Mesenchymal stem cell (in vitro differentiated cells and primary cell): ENCODE measurements at regions not wholly inside any gene's neighbourhood (a gene's known extent, or its start where the extent isn't known, plus 50 kb on each side); places are given as distances from the start of the nearest gene placed in this dataset.

Experiments
- DNase-seq: peaks from one replicate; pipeline ENCODE4 v3.0.0-alpha.2; 2013
- H2AFZ ChIP-seq: one replicate; pipeline ENCODE4 v1.6.1; 2013; ENCODE audit warnings: low read depth, mild to moderate bottlenecking, control low read depth, inconsistent platforms, low read length, moderate library complexity
- H2AK5ac ChIP-seq: 2 replicates; pipeline ENCODE4 v1.6.1; 2013; ENCODE audit warnings: low read length, moderate library complexity, mild to moderate bottlenecking, inconsistent platforms; ENCODE audit not compliant: severe bottlenecking
- H2BK120ac ChIP-seq: one replicate; pipeline ENCODE4 v1.6.1; 2013; ENCODE audit warnings: low read depth, mild to moderate bottlenecking, inconsistent platforms, low read length, moderate library complexity
- H2BK12ac ChIP-seq, 2 experiments: one replicate each; pipeline ENCODE4 v1.6.1; 2013; ENCODE audit warnings: inconsistent platforms in 2 of 2, low read length in 2 of 2, mild to moderate bottlenecking in 2 of 2, moderate library complexity in 2 of 2, control low read depth in 1 of 2
- H2BK15ac ChIP-seq: one replicate; pipeline ENCODE4 v1.6.1; 2013; ENCODE audit warnings: mild to moderate bottlenecking, low read depth, inconsistent platforms; ENCODE audit not compliant: poor library complexity, severe bottlenecking
- H2BK5ac ChIP-seq: 2 replicates; pipeline ENCODE4 v1.6.1; 2013; ENCODE audit warnings: low read depth, mild to moderate bottlenecking, low read length, control low read depth, inconsistent platforms; ENCODE audit not compliant: poor library complexity, severe bottlenecking
- H3K14ac ChIP-seq, 2 experiments: one replicate each; pipeline ENCODE4 v1.6.1; 2013; ENCODE audit warnings: inconsistent platforms in 2 of 2, low read length in 2 of 2, control low read depth in 1 of 2, mild to moderate bottlenecking in 1 of 2, moderate library complexity in 1 of 2
- H3K18ac ChIP-seq, 2 experiments: one replicate each; pipeline ENCODE4 v1.6.1; 2013; ENCODE audit warnings: inconsistent platforms in 2 of 2, low read length in 2 of 2, control low read depth in 1 of 2, low read depth in 1 of 2, mild to moderate bottlenecking in 1 of 2
- H3K23ac ChIP-seq, 2 experiments: one replicate each; pipeline ENCODE4 v1.6.1; 2013; ENCODE audit warnings: inconsistent platforms in 2 of 2, low read length in 2 of 2, mild to moderate bottlenecking in 2 of 2, moderate library complexity in 2 of 2, control low read depth in 1 of 2
- H3K27ac ChIP-seq: 2 replicates; pipeline ENCODE4 v1.5.1; 2013; ENCODE audit warnings: mild to moderate bottlenecking, moderate library complexity, low read length, control low read depth, inconsistent platforms; ENCODE audit not compliant: poor library complexity, severe bottlenecking
- H3K27me3 ChIP-seq, 2 experiments: 2 replicates each; pipeline versions ENCODE4 v1.6.1 to v1.7.0; 2013; ENCODE audit warnings: low read length in 2 of 2, mild to moderate bottlenecking in 2 of 2, moderate library complexity in 2 of 2, control low read depth in 1 of 2, inconsistent platforms in 1 of 2; ENCODE audit not compliant: control insufficient read depth in 1 of 2, insufficient read depth in 1 of 2
- H3K36me3 ChIP-seq, 2 experiments: 2 replicates each; pipeline versions ENCODE4 v1.6.1 to v1.7.0; 2013; ENCODE audit warnings: low read length in 2 of 2, control low read depth in 1 of 2, inconsistent platforms in 1 of 2, low read depth in 1 of 2, mild to moderate bottlenecking in 1 of 2; ENCODE audit not compliant: insufficient read depth in 2 of 2, control insufficient read depth in 1 of 2
- H3K4ac ChIP-seq, 2 experiments: one replicate each; pipeline ENCODE4 v1.6.1; 2013; ENCODE audit warnings: inconsistent platforms in 2 of 2, low read length in 2 of 2, mild to moderate bottlenecking in 2 of 2, moderate library complexity in 2 of 2, control low read depth in 1 of 2, low read depth in 1 of 2
- H3K4me1 ChIP-seq: 2 replicates; pipeline ENCODE4 v1.6.1; 2013; ENCODE audit warnings: low read depth, low read length, control low read depth; ENCODE audit not compliant: control insufficient read depth, insufficient read depth
- H3K4me2 ChIP-seq: 2 replicates; pipeline ENCODE4 v1.6.1; 2013; ENCODE audit warnings: low read length, mild to moderate bottlenecking, inconsistent platforms; ENCODE audit not compliant: poor library complexity, severe bottlenecking
- H3K4me3 ChIP-seq, 2 experiments: 2 replicates each; pipeline versions ENCODE4 v1.5.1 to v1.7.0; 2013; ENCODE audit warnings: low read length in 2 of 2, mild to moderate bottlenecking in 2 of 2, control low read depth in 1 of 2, low read depth in 1 of 2; ENCODE audit not compliant: insufficient read depth in 1 of 2
- H3K79me1 ChIP-seq: replicated peaks from 2 replicates; pipeline ENCODE4 v1.6.1; 2013; ENCODE audit warnings: mild to moderate bottlenecking, control low read depth, low read length, inconsistent platforms; ENCODE audit not compliant: poor library complexity, severe bottlenecking
- H3K9ac ChIP-seq: 2 replicates; pipeline ENCODE4 v1.7.0; 2013; ENCODE audit warnings: mild to moderate bottlenecking, low read length, moderate library complexity
- H3K9me3 ChIP-seq: 2 replicates; pipeline ENCODE4 v1.7.0; 2013; ENCODE audit warnings: mild to moderate bottlenecking, low read length; ENCODE audit not compliant: control insufficient read depth
- H4K8ac ChIP-seq: one replicate; pipeline ENCODE4 v1.6.1; 2013; ENCODE audit warnings: inconsistent platforms, mild to moderate bottlenecking, low read length, moderate library complexity
- H4K91ac ChIP-seq: one replicate; pipeline ENCODE4 v1.6.1; 2013; ENCODE audit warnings: mild to moderate bottlenecking, low read length, inconsistent platforms
- WGBS: methylation state at CpG from one replicate; pipeline ENCODE4 v1.1.7; 2013; ENCODE audit warnings: mixed read lengths; 5-methylcytosine and 5-hydroxymethylcytosine counted together

GRCh38 chr21:34271189-34271851, 92.5 kb upstream of the KCNE2 start:
- no peak overlapping the region for H3K27ac ChIP-seq
- 87% methylated on average over 1 of the region's 2 CpGs for WGBS
- no peak overlapping the region for H3K4me2 ChIP-seq
- H2BK5ac ChIP-seq: no peak overlapping the region
- no peak overlapping the region for H3K9ac ChIP-seq
- no peak overlapping the region for H3K4me3 ChIP-seq
- H3K4me1 ChIP-seq: peaks cover 1% of the 10 kb centered on the region
- no peak overlapping the region for H4K8ac ChIP-seq
- no peaks in the 10 kb centered on the region for H3K9me3 ChIP-seq
- no peak for DNase-seq
- no peak overlapping the region for H2AFZ ChIP-seq
- H3K23ac ChIP-seq: no peak overlapping the region
- no peak overlapping the region for H2BK12ac ChIP-seq
- H2BK15ac ChIP-seq: no peak overlapping the region
- H3K79me1 ChIP-seq: no peaks in the 10 kb centered on the region
- no peak overlapping the region for H3K14ac ChIP-seq
- H3K36me3 ChIP-seq: no peaks in the 10 kb centered on the region
- H2AK5ac ChIP-seq: no peak overlapping the region
- H4K91ac ChIP-seq: no peak overlapping the region
- no peak overlapping the region for H2BK120ac ChIP-seq
- H3K4ac ChIP-seq: no peak overlapping the region
- no peaks in the 10 kb centered on the region for H3K27me3 ChIP-seq
- no peak overlapping the region for H3K18ac ChIP-seq

DNA sequence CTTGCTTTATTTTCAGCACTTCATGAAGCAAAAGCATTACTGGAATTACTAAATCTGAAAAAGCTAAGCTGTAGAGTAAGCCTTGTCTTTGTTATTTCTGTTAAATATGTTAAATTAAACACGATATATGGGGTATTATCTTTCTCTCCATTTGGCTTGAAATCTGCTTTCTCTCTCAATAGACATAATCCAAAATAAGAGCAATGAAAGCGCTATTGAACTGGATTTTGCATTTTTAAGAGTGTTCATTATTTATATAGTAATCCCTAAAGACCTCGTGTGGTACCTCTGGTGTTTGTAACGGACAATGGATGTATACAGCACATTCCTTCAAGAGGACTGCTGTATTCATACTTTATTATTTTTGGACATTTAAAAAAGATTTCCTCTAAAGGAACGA, 91.5 kb upstream of the KCNE2 start:
- H2BK12ac ChIP-seq: no peak overlapping the region
- H2AFZ ChIP-seq: no peak overlapping the region
- H3K79me1 ChIP-seq: no peaks in the 10 kb centered on the region
- H3K4me2 ChIP-seq: no peak overlapping the region
- no CpG with 5 or more reads among the region's 5 CpGs for WGBS
- no peak overlapping the region for H3K18ac ChIP-seq
- no peaks in the 10 kb centered on the region for H3K27me3 ChIP-seq
- no peak overlapping the region for H4K91ac ChIP-seq
- H2BK120ac ChIP-seq: no peak overlapping the region
- H2BK5ac ChIP-seq: no peak overlapping the region
- H2AK5ac ChIP-seq: no peak overlapping the region
- H3K36me3 ChIP-seq: no peaks in the 10 kb centered on the region
- no peak overlapping the region for H3K14ac ChIP-seq
- no peak overlapping the region for H2BK15ac ChIP-seq
- no peak overlapping the region for H3K9ac ChIP-seq
- H3K27ac ChIP-seq: no peak overlapping the region
- peaks cover 1% of the 10 kb centered on the region for H3K4me1 ChIP-seq
- no peak for DNase-seq
- no peak overlapping the region for H3K23ac ChIP-seq
- H3K4me3 ChIP-seq: no peak overlapping the region
- no peak overlapping the region for H4K8ac ChIP-seq
- no peaks in the 10 kb centered on the region for H3K9me3 ChIP-seq
- H3K4ac ChIP-seq: no peak overlapping the region

DNA sequence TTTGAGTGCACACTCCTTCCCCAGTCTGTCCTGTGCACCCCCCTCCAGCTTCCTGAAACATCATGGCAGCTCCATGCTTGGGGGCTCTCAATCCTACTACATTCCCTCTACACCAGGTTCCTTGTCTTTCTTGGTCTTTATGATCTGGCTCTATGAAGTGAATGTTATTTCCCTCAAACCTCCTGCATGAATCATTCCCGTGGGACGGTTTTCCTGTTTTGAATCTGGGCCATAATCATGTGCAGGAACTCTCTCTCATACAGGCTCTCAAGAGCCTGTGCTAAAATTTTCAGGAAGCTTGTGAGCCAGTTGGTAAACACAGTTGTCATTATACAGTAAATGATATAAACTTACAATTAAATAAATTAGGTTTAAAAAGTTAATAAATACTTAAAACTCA, 89.8 kb upstream of the KCNE2 start:
- no peak overlapping the region for H2BK12ac ChIP-seq
- H3K9ac ChIP-seq: no peak overlapping the region
- H3K18ac ChIP-seq: no peak overlapping the region
- H3K9me3 ChIP-seq: no peaks in the 10 kb centered on the region
- peaks cover 0 to 1% of the 10 kb centered on the region in 2 experiments for H3K27me3 ChIP-seq
- no peak overlapping the region for H3K23ac ChIP-seq
- H2BK120ac ChIP-seq: no peak overlapping the region
- H3K36me3 ChIP-seq: no peaks in the 10 kb centered on the region
- no peak for DNase-seq
- no peak overlapping the region for H2AK5ac ChIP-seq
- H3K4me3 ChIP-seq: peak overlapping the region in 1 of 2 experiments; percentile 7
- H3K79me1 ChIP-seq: no peaks in the 10 kb centered on the region
- WGBS: 88% methylated on average over 2 of the region's 2 CpGs
- peaks cover 1% of the 10 kb centered on the region for H3K4me1 ChIP-seq
- no peak overlapping the region for H2BK15ac ChIP-seq
- peak overlapping the region; percentile 9 for H2BK5ac ChIP-seq
- H2AFZ ChIP-seq: no peak overlapping the region
- H3K27ac ChIP-seq: no peak overlapping the region
- H4K91ac ChIP-seq: no peak overlapping the region
- no peak overlapping the region for H3K4ac ChIP-seq
- no peak overlapping the region for H4K8ac ChIP-seq
- no peak overlapping the region for H3K4me2 ChIP-seq
- no peak overlapping the region for H3K14ac ChIP-seq

DNA sequence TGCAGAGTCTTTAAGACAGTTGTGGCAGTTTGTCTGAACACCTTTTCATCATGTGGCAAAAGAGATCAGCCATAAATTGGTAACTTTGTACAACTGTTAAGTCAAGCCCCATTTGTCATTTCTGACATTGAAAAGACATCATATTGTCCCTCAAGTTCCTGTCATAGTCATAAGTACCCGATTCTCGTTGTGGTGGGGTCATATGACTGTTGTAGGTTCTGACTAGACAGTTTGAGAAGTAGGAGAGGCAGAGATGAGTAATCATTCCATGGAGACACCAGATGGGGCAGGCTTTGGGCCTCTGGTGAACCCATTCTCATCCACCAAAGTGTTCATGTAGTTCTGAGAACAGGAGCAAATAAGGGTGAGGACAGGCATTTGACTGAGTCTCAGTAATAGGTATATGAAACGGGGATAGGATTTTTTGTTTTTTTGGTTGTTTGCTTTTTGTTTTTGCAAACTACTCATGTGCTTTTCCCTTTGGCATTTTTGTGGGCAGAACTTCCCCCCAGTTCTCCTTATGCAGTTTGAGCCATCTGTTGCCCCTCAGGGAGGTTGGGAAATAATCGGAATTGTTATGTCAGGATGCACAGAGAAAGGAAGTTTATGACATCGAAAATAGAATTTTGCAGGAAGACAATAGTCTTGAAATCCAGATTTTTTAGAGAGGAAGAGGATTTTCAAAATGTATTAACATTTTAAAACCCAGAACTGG, 86.9 kb upstream of the KCNE2 start:
- 86% methylated on average over 4 of the region's 5 CpGs for WGBS
- H3K27ac ChIP-seq: no peak overlapping the region
- H3K23ac ChIP-seq: no peak overlapping the region
- no peak overlapping the region for H3K4me2 ChIP-seq
- H3K36me3 ChIP-seq: no peaks in the 10 kb centered on the region
- no peak overlapping the region for H3K18ac ChIP-seq
- H3K4me1 ChIP-seq: no peaks in the 10 kb centered on the region
- H3K4ac ChIP-seq: no peak overlapping the region
- no peak overlapping the region for H4K91ac ChIP-seq
- no peaks in the 10 kb centered on the region for H3K9me3 ChIP-seq
- H3K27me3 ChIP-seq: peaks cover 0 to 6% of the 10 kb centered on the region in 2 experiments
- H3K79me1 ChIP-seq: no peaks in the 10 kb centered on the region
- no peak overlapping the region for H4K8ac ChIP-seq
- H2AK5ac ChIP-seq: no peak overlapping the region
- DNase-seq: peak; percentile 5
- no peak overlapping the region for H2BK5ac ChIP-seq
- no peak overlapping the region for H3K9ac ChIP-seq
- H2BK15ac ChIP-seq: no peak overlapping the region
- no peak overlapping the region for H2AFZ ChIP-seq
- H2BK12ac ChIP-seq: no peak overlapping the region
- H2BK120ac ChIP-seq: no peak overlapping the region
- H3K4me3 ChIP-seq: no peak overlapping the region
- no peak overlapping the region for H3K14ac ChIP-seq
